PC-9 (cell line): ENCODE measurements at regions not wholly inside any gene's neighbourhood (a gene's known extent, or its start where the extent isn't known, plus 50 kb on each side); places are given as distances from the start of the nearest gene placed in this dataset.

ENCODE experiments used
- BruUV-seq: library from RNA; stranded (reverse); fragments of 400-500 nt; replicated peaks from 2 replicates; lab custom pipeline; 2021; lab: Mats Ljungman, UMichigan
- CTCF ChIA-PET: fragments of 300-600 bp; sonication (Branson Sonifier 250); formaldehyde crosslinking; loops from one replicate; lab custom pipeline; 2022; ENCODE audit warnings: antibody characterized with exemption; lab: Charles Lee
- POLR2A ChIA-PET: fragments of 300-600 bp; sonication (Branson Sonifier 250); formaldehyde crosslinking; loops from one replicate; lab custom pipeline; 2022; ENCODE audit warnings: antibody characterized with exemption; ENCODE audit not compliant: unreplicated experiment; lab: Charles Lee
- DNase-seq, 2 experiments: peaks; one replicate each; pipeline versions ENCODE4 v3.0.0 to v3.0.0-alpha.2; 2015 to 2022; ENCODE audit warnings: mixed read lengths in 1 of 2
- H2AFZ ChIP-seq: fragments of 200-600 bp; sonication (generic); 2 replicates; pipeline ENCODE4 v1.8.1; 2017; ENCODE audit warnings: antibody characterized with exemption
- H3F3A ChIP-seq: fragments of 200-600 bp; sonication (generic); 2 replicates; pipeline ENCODE4 v1.8.1; 2017; ENCODE audit warnings: antibody characterized with exemption, mild to moderate bottlenecking, low read depth; ENCODE audit not compliant: insufficient read depth
- H3K27ac ChIP-seq: fragments of 200-600 bp; sonication (generic); 2 replicates; pipeline ENCODE4 v1.6.1; 2016; ENCODE audit warnings: mixed run types
- H3K27me3 ChIP-seq: fragments of 200-600 bp; sonication (generic); 2 replicates; pipeline ENCODE4 v1.6.1; 2016; ENCODE audit warnings: low read depth, mixed run types; ENCODE audit not compliant: insufficient read depth
- H3K36me3 ChIP-seq: fragments of 200-600 bp; sonication (generic); 2 replicates; pipeline ENCODE4 v1.6.1; 2016; ENCODE audit warnings: low read depth, mixed run types
- H3K4me1 ChIP-seq: fragments of 200-600 bp; sonication (generic); replicated peaks from 2 replicates; pipeline ENCODE4 v1.6.1; 2016; ENCODE audit warnings: mixed run types; ENCODE audit not compliant: insufficient read depth
- H3K4me2 ChIP-seq: fragments of 200-600 bp; sonication (generic); 2 replicates; pipeline ENCODE4 v1.6.1; 2017; ENCODE audit warnings: mixed run types
- H3K4me3 ChIP-seq: fragments of 200-600 bp; sonication (generic); 2 replicates; pipeline ENCODE4 v1.6.1; 2016; ENCODE audit warnings: mixed run types
- H3K79me2 ChIP-seq: fragments of 200-600 bp; sonication (generic); 2 replicates; pipeline ENCODE4 v1.6.1; 2017; ENCODE audit warnings: low read depth, mixed run types
- H3K9me2 ChIP-seq: fragments of 200-600 bp; sonication (generic); 2 replicates; pipeline ENCODE4 v1.8.1; 2017; ENCODE audit warnings: mild to moderate bottlenecking; ENCODE audit not compliant: insufficient read depth
- H3K9me3 ChIP-seq: fragments of 200-600 bp; sonication (generic); 2 replicates; pipeline ENCODE4 v1.8.1; 2016; ENCODE audit warnings: low read depth; ENCODE audit not compliant: insufficient read depth
- H4K20me1 ChIP-seq: fragments of 200-600 bp; sonication (generic); 2 replicates; pipeline ENCODE4 v1.8.1; 2017; ENCODE audit not compliant: insufficient read depth
- EZH2 ChIP-seq: fragments of 200-600 bp; sonication (generic); IDR thresholded peaks from 2 replicates; pipeline ENCODE4 v1.8.0; 2017; ENCODE audit warnings: antibody characterized with exemption, low read depth
- intact Hi-C: fragments of 100-400 bp; cut with micrococcal nuclease; formaldehyde crosslinking; loops from one replicate; pipeline ENCODE4 v1.10.0; 2022; ENCODE audit not compliant: unreplicated experiment
- TF ChIP-seq, protein P1 (sequence below): fragments of 200-600 bp; sonication (generic); conservative IDR thresholded peaks from 2 replicates; pipeline ENCODE4 v1.6.1; 2017; ENCODE audit warnings: mixed run types, antibody characterized with exemption, mild to moderate bottlenecking, moderate library complexity

DNA sequence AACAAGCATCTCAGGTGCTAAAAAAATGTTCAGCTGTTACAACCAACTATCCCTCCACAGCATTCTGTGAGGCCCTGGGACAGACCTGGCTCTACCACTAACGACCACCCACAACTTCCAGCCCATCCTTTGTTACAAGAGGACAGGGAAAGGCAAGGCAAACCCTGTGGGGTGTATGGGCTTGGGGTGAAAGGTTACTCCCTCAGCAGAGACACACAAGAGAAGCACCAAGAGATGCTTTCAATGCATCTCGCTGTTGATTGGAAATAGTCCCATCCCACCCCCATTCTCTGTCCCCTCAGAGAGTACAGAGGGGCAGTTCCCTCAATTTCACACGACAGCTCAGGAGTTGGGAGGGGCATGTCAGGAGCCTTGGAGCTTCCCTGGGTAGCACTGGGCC lies 234.1 kb downstream of the CAAP1 start:
- intact Hi-C loops: no loop called here
- no peak for TF ChIP-seq EZH2
- TF ChIP-seq, protein P1, sequence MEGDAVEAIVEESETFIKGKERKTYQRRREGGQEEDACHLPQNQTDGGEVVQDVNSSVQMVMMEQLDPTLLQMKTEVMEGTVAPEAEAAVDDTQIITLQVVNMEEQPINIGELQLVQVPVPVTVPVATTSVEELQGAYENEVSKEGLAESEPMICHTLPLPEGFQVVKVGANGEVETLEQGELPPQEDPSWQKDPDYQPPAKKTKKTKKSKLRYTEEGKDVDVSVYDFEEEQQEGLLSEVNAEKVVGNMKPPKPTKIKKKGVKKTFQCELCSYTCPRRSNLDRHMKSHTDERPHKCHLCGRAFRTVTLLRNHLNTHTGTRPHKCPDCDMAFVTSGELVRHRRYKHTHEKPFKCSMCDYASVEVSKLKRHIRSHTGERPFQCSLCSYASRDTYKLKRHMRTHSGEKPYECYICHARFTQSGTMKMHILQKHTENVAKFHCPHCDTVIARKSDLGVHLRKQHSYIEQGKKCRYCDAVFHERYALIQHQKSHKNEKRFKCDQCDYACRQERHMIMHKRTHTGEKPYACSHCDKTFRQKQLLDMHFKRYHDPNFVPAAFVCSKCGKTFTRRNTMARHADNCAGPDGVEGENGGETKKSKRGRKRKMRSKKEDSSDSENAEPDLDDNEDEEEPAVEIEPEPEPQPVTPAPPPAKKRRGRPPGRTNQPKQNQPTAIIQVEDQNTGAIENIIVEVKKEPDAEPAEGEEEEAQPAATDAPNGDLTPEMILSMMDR: no peak
- CTCF ChIA-PET: no interaction called here

DNA sequence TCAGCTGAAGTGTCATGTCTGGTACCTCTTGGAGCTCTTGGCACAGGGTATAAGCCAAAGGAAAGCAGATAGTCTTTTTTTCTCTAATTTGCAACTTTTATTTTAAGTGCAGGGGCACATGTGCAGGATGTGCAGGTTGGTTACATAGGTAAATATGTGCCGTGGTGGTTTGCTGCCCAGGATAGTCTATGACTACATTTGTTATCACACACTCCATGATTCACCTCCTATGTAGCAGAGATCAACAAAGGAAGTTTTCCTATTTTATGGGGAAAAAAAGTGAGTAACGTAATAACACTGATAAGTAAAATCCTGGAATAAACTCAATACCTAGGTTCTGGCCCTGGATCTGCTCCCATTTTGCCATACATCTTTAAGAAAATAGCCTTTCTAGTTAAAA lies 234.6 kb downstream of the CAAP1 start:
- DNase-seq: no peak
- Histone ChIP-seq H4K20me1 (no peaks in the 10 kb centered on the region), H3K79me2 (no peaks in the 10 kb centered on the region), H3K27ac (no peak overlapping the region), H2AFZ (no peak overlapping the region), H3K4me2 (no peak overlapping the region), H3K9me2 (no peaks in the 10 kb centered on the region), H3K4me1 (no peaks in the 10 kb centered on the region), H3K9me3 (no peaks in the 10 kb centered on the region), H3K27me3 (no peaks in the 10 kb centered on the region), H3F3A (no peaks in the 10 kb centered on the region), H3K36me3 (no peaks in the 10 kb centered on the region), H3K4me3 (no peak overlapping the region)
- TF ChIP-seq EZH2: no peak
- TF ChIP-seq, protein P1: no peak
- no TSS peak for BruUV-seq
- intact Hi-C loops: no loop called here
- POLR2A ChIA-PET: no interaction called here
- CTCF ChIA-PET: no interaction called here

More for the DNA sequence above, 234.1 kb downstream of the CAAP1 start:
- H3K4me3 ChIP-seq: no peak overlapping the region
- no peaks in the 10 kb centered on the region for H3K9me2 ChIP-seq
- no peaks in the 10 kb centered on the region for H3K4me1 ChIP-seq
- DNase-seq: no peak
- no peaks in the 10 kb centered on the region for H3K36me3 ChIP-seq
- H4K20me1 ChIP-seq: no peaks in the 10 kb centered on the region
- BruUV-seq: no TSS peak
- POLR2A ChIA-PET: no interaction called here
- H3F3A ChIP-seq: no peaks in the 10 kb centered on the region
- H3K9me3 ChIP-seq: no peaks in the 10 kb centered on the region
- H3K79me2 ChIP-seq: no peaks in the 10 kb centered on the region
- H3K27me3 ChIP-seq: no peaks in the 10 kb centered on the region
- H3K27ac ChIP-seq: no peak overlapping the region
- no peak overlapping the region for H3K4me2 ChIP-seq
- H2AFZ ChIP-seq: no peak overlapping the region

DNA sequence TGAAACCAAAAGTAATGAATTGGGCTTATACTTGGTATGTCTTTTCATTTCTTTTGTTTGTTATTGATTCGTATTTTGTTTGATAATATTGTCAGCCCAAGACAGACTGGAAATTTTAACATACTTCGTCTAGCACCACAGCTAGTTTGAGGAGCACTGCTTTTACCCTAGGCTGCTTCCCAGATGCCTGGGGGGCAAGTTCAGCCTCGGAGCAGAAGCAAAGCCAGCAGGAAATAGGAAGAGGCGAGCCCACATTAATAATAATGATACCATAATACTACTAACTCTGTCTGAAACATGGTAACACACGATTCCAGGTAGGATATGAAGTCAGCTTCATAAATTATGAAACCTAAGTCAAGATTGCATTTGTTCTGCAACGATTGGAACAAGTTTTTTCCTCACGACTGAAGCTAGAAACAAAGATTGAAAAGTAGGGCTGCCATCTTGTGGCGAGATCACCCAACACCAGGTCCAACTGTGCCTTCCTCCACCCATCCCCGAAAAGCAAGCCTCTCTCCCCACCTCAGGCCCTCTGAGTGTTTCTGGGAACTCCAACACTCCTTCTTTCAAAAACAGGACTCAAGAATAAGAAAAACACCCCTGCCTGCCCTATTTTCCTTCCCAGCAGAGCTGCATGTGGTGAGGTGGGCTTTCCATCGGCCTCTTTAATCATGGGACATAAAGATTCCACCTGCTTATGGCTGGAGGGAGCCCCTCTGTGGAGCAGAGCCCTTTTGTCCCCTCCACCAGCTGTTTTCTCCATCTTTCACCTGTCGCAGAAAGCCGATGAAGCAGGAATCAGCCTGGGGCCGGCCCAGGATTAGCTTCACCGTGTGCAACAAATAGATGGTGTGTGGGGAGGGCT lies 236.4 kb downstream of the CAAP1 start:
- H3K79me2 ChIP-seq: no peaks in the 10 kb centered on the region
- peak overlapping the region; percentile 36; the same call in 1 of the 2 replicates for H3K4me3 ChIP-seq
- H4K20me1 ChIP-seq: no peaks in the 10 kb centered on the region
- peak overlapping the region; percentile 72 for H3K4me2 ChIP-seq
- no peak for TF ChIP-seq EZH2
- TF ChIP-seq, protein P1: no peak; the same call in 1 of the 2 replicates
- no peaks in the 10 kb centered on the region for H3K9me2 ChIP-seq
- H2AFZ ChIP-seq: peak overlapping the region; percentile 72; the same call in 1 of the 2 replicates
- intact Hi-C loops: no loop called here
- peak in 1 of 2 experiments; percentile 1 for DNase-seq
- H3K27me3 ChIP-seq: no peaks in the 10 kb centered on the region
- no TSS peak for BruUV-seq
- ChIA-PET CTCF (interaction anchor here (0.5 kb wide), 1 partner anchor 166 kb away, joined by 4 read pairs; no protein-coding TSS in a partner anchor), POLR2A (no interaction called here)
- no peaks in the 10 kb centered on the region for H3K9me3 ChIP-seq
- no peak overlapping the region for H3K27ac ChIP-seq
- no peaks in the 10 kb centered on the region for H3F3A ChIP-seq
- no peaks in the 10 kb centered on the region for H3K36me3 ChIP-seq
- H3K4me1 ChIP-seq: no peaks in the 10 kb centered on the region
